GM23248 (cell line): ENCODE measurements at regions not wholly inside any gene's neighbourhood (a gene's known extent, or its start where the extent isn't known, plus 50 kb on each side); places are given as distances from the start of the nearest gene placed in this dataset.

ENCODE experiments used
- DNase-seq: peaks from one replicate; pipeline ENCODE4 v3.0.0-alpha.2; 2015
- H2AFZ ChIP-seq: fragments of 200-600 bp; sonication (generic); 2 replicates; pipeline ENCODE4 v1.6.1; 2016; ENCODE audit warnings: antibody characterized with exemption
- H3F3A ChIP-seq: fragments of 200-600 bp; sonication (generic); 2 replicates; pipeline ENCODE4 v1.6.1; 2016; ENCODE audit warnings: mild to moderate bottlenecking, antibody characterized with exemption, mixed run types; ENCODE audit not compliant: insufficient read depth
- H3K27ac ChIP-seq: fragments of 200-600 bp; sonication (generic); 2 replicates; pipeline ENCODE4 v1.5.1; 2016; ENCODE audit warnings: mild to moderate bottlenecking
- H3K27me3 ChIP-seq: fragments of 200-600 bp; sonication (generic); replicated peaks from 2 replicates; pipeline ENCODE4 v1.6.1; 2016; ENCODE audit warnings: mild to moderate bottlenecking; ENCODE audit not compliant: insufficient read depth
- H3K36me3 ChIP-seq: fragments of 200-600 bp; sonication (generic); 2 replicates; pipeline ENCODE4 v1.6.1; 2016; ENCODE audit warnings: low read depth, mild to moderate bottlenecking
- H3K4me1 ChIP-seq: fragments of 200-600 bp; sonication (generic); 2 replicates; pipeline ENCODE4 v1.6.1; 2016; ENCODE audit warnings: mild to moderate bottlenecking; ENCODE audit not compliant: insufficient read depth
- H3K4me2 ChIP-seq: fragments of 200-600 bp; sonication (generic); one replicate; pipeline ENCODE4 v1.6.1; 2016; ENCODE audit warnings: mild to moderate bottlenecking; ENCODE audit not compliant: unreplicated experiment
- H3K4me3 ChIP-seq: fragments of 200-600 bp; sonication (generic); 2 replicates; pipeline ENCODE4 v1.5.1; 2016; ENCODE audit warnings: mild to moderate bottlenecking
- H3K79me2 ChIP-seq: fragments of 200-600 bp; sonication (generic); 2 replicates; pipeline ENCODE4 v1.6.1; 2016; ENCODE audit warnings: mild to moderate bottlenecking; ENCODE audit not compliant: insufficient read depth
- H3K9ac ChIP-seq: fragments of 200-600 bp; sonication (generic); 2 replicates; pipeline ENCODE4 v1.6.1; 2016; ENCODE audit warnings: mild to moderate bottlenecking
- H3K9me2 ChIP-seq: fragments of 200-600 bp; sonication (generic); 2 replicates; pipeline ENCODE4 v1.6.1; 2016; ENCODE audit warnings: mixed run types, mild to moderate bottlenecking, moderate library complexity; ENCODE audit not compliant: insufficient read depth
- H3K9me3 ChIP-seq: fragments of 200-600 bp; sonication (generic); one replicate; pipeline ENCODE4 v1.6.1; 2017; ENCODE audit warnings: low read depth
- H4K20me1 ChIP-seq: fragments of 200-600 bp; sonication (generic); 2 replicates; pipeline ENCODE4 v1.6.0; 2016; ENCODE audit not compliant: insufficient read depth
- EZH2 ChIP-seq: fragments of 200-600 bp; sonication (generic); IDR thresholded peaks from 2 replicates; pipeline ENCODE4 v1.6.1; 2018; ENCODE audit warnings: antibody characterized with exemption, mild to moderate bottlenecking; ENCODE audit not compliant: insufficient read depth, poor library complexity, severe bottlenecking
- EZH2phosphoT487 ChIP-seq: fragments of 200-600 bp; sonication (generic); IDR thresholded peaks from 2 replicates; pipeline ENCODE4 v1.6.1; 2018; ENCODE audit warnings: antibody characterized with exemption, moderate library complexity, mild to moderate bottlenecking, low read depth; ENCODE audit not compliant: insufficient read depth
- WGBS, 2 experiments: methylation state at CpG; one replicate each; pipeline ENCODE4 v1.1.6; 2015 to 2017; ENCODE audit warnings: low lambda C conversion rate in 2 of 2, low coverage in 1 of 2; ENCODE audit errors: missing lambda C conversion rate in 2 of 2; 5-methylcytosine and 5-hydroxymethylcytosine counted together
- in situ Hi-C: fragments of 300-500 bp; cut with MboI; formaldehyde crosslinking; loops from 2 replicates; pipeline ENCODE4 v1.15.0; 2020

GRCh38 chr15:70290708-70291107 is 193.0 kb upstream of the TLE3 start:
- in situ Hi-C loops, result no loop called here
- DNase-seq, result no peak

GRCh38 chr15:70289191-70289955 is 191.7 kb upstream of the TLE3 start:
- Histone ChIP-seq H3K9me3 (no peaks in the 10 kb centered on the region), H3K27ac (no peak overlapping the region), H3K79me2 (no peaks in the 10 kb centered on the region), H3K4me2 (peak overlapping the region; percentile 27), H3K4me1 (peaks cover 13% of the 10 kb centered on the region), H3K9ac (no peak overlapping the region), H2AFZ (peak overlapping the region; percentile 51; the same call in 1 of the 2 replicates), H3K27me3 (no peaks in the 10 kb centered on the region), H3F3A (no peaks in the 10 kb centered on the region), H4K20me1 (no peaks in the 10 kb centered on the region), H3K9me2 (no peaks in the 10 kb centered on the region), H3K36me3 (no peaks in the 10 kb centered on the region), H3K4me3 (no peak overlapping the region)
- in situ Hi-C loops, result no loop called here
- peak; percentile 61 for DNase-seq
- TF ChIP-seq EZH2phosphoT487, result no peak
- TF ChIP-seq EZH2, result no peak
- WGBS, 2 experiments, result 26 to 38% methylated on average over 8 of the region's 8 CpGs

More at GRCh38 chr15:70290708-70291107, 193.0 kb upstream of the TLE3 start:
- no peak overlapping the region for H3K27ac ChIP-seq
- H3K36me3 ChIP-seq, result no peaks in the 10 kb centered on the region
- no peak overlapping the region for H3K4me2 ChIP-seq
- H3K4me3 ChIP-seq, result no peak overlapping the region
- H4K20me1 ChIP-seq, result no peaks in the 10 kb centered on the region
- H3K9ac ChIP-seq, result no peak overlapping the region
- no peak for TF ChIP-seq EZH2phosphoT487
- TF ChIP-seq EZH2, result no peak
- no peaks in the 10 kb centered on the region for H3K27me3 ChIP-seq
- H3F3A ChIP-seq, result no peaks in the 10 kb centered on the region
- H3K9me2 ChIP-seq, result no peaks in the 10 kb centered on the region
- H2AFZ ChIP-seq, result no peak overlapping the region
- peaks cover 13% of the 10 kb centered on the region for H3K4me1 ChIP-seq
- H3K79me2 ChIP-seq, result no peaks in the 10 kb centered on the region
- WGBS, 2 experiments, result 83 to 91% methylated on average over 6 of the region's 6 CpGs
- no peaks in the 10 kb centered on the region for H3K9me3 ChIP-seq

- H3K4me2 ChIP-seq, result no peak overlapping the region
- H3K27me3 ChIP-seq, result no peaks in the 10 kb centered on the region
- no peaks in the 10 kb centered on the region for H3K9me3 ChIP-seq
- no peak for TF ChIP-seq EZH2
- no peak for TF ChIP-seq EZH2phosphoT487
- H3K36me3 ChIP-seq, result no peaks in the 10 kb centered on the region
- no peak overlapping the region for H3K27ac ChIP-seq
- no peaks in the 10 kb centered on the region for H3K9me2 ChIP-seq
- no peak overlapping the region for H3K9ac ChIP-seq
- peaks cover 26% of the 10 kb centered on the region for H3K4me1 ChIP-seq
- no peaks in the 10 kb centered on the region for H4K20me1 ChIP-seq
- in situ Hi-C loops, result no loop called here
- no peak for DNase-seq
- peaks cover 14% of the 10 kb centered on the region for H3F3A ChIP-seq
- H2AFZ ChIP-seq, result no peak overlapping the region
- no peak overlapping the region for H3K4me3 ChIP-seq
- H3K79me2 ChIP-seq, result no peaks in the 10 kb centered on the region
- 56 to 59% methylated on average over 5 of the region's 5 CpGs for WGBS, 2 experiments
Observed at GRCh38 chr15:70286113-70286806, 188.5 kb upstream of the TLE3 start.

GRCh38 chr15:70284438-70285214 is 186.9 kb upstream of the TLE3 start:
- Histone ChIP-seq H3K27ac (no peak overlapping the region), H3K36me3 (no peaks in the 10 kb centered on the region)

More at GRCh38 chr15:70284438-70285214, 186.9 kb upstream of the TLE3 start:
- Histone ChIP-seq H4K20me1 (no peaks in the 10 kb centered on the region), H3K9ac (no peak overlapping the region), H2AFZ (no peak overlapping the region), H3F3A (peaks cover 16% of the 10 kb centered on the region), H3K27me3 (no peaks in the 10 kb centered on the region), H3K9me3 (no peaks in the 10 kb centered on the region), H3K4me2 (no peak overlapping the region), H3K4me1 (peaks cover 24% of the 10 kb centered on the region), H3K9me2 (no peaks in the 10 kb centered on the region), H3K4me3 (no peak overlapping the region), H3K79me2 (no peaks in the 10 kb centered on the region)
- 95 to 96% methylated on average over 9 of the region's 9 CpGs for WGBS, 2 experiments
- in situ Hi-C loops, result no loop called here
- no peak for DNase-seq
- TF ChIP-seq EZH2phosphoT487 (no peak), EZH2 (no peak)
